HT1080 (cell line): ENCODE measurements at regions not wholly inside any gene's neighbourhood (a gene's known extent, or its start where the extent isn't known, plus 50 kb on each side); places are given as distances from the start of the nearest gene placed in this dataset.
A peak's percentile ranks its signal among the peaks of the same experiment; 100 is the strongest.
"Not testable (repeated sequence)": the region's sequence is repeated elsewhere in the genome, so short reads cannot be mapped to it uniquely, and the experiment has no call there.

Experiments
- DNase-seq: peaks from one replicate; pipeline ENCODE4 v3.0.0-alpha.2; 2015; ENCODE audit warnings: low read depth

DNA sequence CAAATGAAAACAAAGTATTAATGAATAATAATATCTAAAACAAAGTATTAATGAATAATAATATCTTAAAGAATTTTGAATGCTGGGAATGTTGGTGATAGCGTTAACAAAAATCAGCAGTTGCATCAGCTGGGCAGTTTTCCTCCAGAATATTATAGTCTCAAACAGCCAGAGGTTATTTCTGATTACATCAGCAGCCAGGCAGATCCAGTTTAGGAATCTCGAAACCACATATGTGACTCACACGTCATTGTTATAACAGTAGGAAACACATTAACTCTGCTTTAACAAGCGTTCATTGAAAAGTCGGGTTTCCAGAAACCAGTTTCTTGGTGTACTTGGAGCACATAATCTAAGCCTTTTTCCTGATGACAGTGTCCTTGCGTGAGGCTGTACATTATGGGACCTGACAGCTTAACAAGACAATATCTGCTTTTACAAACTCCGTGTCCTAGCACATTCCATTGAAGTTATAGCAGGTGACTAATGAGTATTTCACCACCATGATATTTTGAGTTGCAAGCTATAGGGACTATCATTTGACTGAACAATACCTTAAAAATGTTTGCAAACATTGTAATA, 559.5 kb upstream of the KLF4 start:
- peak; percentile 95 for DNase-seq

DNA sequence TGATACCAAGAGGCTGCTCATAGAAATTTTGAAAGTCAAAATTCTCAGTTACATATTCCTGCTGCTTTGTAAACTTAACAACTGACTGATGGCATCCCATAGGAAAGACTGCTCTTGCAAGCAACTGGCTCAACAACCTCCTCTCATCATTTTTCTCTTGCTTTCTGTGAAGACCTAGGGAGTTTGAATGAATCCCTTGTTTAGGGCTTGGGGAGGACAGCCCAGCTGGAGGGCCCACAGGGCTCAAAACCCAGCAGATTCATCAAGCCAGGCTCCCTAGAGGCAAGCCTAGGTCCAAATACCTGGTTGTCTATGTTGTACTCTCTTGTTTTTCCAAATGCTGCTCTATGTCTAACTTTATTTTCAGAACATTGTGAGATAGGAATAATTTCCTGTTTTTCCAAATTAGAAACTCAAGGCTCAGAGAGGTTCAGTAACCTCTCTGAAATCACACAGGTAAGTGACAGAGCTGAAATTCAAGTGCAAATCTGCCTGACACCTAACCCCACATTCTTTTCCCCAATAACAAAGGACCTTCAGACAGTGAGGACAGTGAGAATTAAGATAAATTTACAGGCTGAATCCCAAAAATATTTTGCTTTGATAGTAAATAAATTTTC, 558.9 kb upstream of the KLF4 start:
- DNase-seq: no peak

DNA sequence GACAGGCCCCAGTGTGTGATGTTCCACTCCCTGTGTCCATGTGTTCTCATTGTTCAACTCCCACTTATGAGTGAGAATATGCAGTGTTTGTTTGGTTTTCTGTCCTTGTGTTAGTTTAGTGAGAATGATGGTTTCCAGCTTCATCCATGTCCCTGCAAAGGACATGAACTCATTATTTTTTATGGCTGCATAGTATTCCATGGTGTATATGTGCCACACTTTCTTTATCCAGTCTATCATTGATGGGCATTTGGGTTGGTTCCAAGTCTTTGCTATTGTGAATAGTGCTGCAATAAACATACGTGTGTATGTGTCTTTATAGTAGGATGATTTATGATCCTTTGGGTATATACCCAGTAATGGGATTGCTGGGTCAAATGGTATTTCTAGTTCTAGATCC, 558.2 kb upstream of the KLF4 start:
- not testable (repeated sequence) for DNase-seq

DNA sequence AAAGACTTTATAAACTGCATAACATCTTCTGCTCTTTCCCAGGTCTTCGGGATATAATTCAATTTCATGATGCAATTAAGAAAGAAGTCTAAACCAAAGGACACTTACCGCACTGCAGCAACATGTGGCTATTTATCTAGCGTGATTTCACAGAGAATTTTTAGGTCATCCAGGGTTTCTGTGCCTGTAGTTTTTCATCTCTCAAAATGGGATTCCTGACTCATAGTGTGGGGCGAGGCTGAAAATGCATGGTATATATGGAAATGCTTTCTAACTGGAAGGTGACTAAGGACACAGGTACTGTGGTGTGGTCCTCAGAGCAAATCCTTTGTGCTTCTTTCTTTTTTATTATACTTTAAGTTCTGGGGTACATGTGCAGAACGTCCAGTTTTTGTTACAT, 557.7 kb upstream of the KLF4 start:
- DNase-seq: no peak

DNA sequence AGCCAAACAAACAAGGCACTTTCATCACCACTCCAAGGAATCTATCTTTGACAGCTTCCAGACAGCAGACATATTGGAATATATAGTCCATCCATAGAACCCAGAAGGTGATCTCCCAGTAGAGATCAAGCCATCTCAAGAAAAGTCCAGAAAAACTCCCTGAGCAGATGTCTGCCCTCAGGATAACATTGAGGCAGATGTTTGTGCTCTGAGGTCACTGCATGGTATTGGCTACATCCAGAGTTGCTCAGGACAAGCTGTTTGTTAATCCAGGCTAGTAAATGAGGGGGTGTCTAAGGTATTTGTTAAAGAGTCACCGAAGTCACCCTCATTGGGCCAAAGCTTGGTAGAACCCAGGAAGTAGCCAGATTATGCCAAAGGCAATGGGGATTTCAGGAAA, 556.3 kb upstream of the KLF4 start:
- no peak for DNase-seq

DNA sequence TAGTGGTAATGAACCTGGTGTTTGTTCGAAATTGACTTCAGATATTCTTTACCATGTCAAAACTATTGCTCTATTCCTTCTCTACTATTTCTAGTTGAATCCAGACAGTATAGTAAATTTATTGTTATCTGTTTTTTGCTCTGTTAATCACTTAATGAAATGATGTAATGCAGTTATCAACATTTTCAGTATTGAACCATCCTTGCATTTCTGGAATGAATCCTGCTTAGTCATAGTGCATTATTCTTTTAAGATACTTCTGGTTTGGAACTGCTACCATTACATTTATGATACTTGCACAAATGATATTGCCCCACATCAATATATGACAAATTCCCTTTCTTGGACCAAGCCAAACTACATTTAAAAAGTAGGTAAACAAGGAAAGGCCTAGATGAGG, 554.0 kb upstream of the KLF4 start:
- DNase-seq: no peak

DNA sequence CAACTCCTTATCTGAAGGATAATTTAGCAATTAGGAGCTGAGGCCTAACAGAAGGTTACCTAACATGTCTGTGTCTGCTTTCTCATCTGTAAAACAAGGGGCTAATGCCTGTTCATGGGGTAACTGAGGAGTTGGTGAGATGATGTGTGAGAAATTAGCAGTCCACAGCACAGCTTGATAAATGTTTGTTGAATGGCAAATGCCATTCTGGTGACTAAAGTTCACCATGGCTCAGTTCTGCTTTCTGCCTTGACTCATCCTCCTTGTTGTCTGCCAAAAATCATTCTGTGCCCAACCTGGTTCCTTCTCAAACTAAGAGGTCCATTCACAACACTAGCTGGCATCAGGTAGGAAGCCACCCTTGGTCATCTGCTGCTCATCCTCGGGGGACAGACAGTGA, 552.0 kb upstream of the KLF4 start:
- DNase-seq: peak; percentile 83

DNA sequence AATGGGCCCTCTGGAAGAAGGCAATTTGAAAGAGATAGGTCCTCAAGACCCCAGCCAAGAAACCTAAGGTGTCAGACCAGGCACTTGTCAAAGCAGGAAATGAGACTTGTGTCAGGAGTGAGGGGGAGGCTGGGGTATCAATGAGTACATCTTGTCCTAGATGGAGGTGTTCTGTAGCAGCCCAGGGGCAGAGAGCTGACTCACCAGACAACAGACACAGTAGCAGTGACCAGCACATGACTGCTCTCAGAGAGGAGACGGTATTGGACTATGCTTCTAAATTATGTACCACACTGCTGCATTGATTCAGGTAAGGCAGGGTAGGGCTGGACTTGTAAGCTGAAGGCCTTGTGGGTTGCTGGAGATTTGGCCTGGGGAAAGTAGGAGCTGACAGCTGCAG, 551.2 kb upstream of the KLF4 start:
- peak; percentile 80 for DNase-seq

DNA sequence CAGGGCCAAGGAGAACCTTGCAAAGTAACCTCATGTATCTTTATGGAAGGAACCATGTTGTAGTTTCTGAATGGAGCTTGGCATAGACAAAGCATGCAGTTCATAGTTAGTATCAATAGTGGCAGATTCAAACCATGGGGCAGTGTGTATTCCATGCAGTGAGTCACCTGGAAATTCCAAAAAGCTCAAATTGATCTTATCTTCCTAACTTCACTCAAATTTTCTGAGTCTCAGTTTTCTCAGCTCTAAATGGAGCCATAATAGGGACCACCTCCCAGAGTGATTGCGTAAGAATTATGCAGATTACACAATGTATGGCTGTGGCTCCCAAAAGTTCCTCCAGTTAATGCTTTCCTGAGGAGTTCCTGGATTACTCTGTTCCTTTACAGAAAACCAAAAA, 549.9 kb upstream of the KLF4 start:
- DNase-seq: no peak

DNA sequence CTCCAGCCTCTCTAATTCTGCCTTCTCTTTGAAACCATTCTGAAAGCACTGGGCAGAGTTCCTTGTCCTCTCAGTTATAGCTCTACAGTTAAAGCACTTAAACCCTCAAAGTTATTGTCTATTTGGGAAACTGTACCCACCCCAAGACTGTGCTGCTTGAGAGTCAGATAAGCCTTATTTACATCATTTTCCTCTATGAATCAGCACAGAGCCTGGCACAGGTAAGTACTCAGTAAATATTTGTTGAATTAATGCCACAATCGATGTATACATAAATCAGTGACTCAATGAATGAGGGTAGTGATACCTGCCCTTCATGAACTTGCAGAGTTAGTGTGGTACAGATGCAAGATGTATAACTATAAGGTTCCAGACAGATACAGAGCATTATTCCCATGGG, 549.4 kb upstream of the KLF4 start:
- no peak for DNase-seq

DNA sequence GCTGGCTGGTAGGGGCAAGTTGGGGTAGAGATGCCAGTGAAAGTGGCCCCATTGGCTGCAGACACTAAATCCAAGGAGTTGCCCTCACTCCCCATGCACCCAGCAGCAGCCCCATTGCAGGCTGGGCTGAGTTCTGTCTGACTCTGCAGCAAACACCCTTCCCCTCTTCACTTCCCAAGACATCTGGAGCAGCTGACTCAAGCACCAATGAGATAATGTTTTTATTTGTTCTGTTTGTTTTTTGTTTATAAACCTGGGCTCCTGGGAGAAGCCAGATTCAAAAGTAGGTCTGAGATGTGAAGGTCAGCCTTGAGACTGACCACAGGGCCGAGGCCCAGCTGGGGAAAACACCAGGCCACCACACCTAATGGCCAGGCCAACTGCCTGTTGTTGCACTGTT, 545.9 kb upstream of the KLF4 start:
- DNase-seq: no peak

DNA sequence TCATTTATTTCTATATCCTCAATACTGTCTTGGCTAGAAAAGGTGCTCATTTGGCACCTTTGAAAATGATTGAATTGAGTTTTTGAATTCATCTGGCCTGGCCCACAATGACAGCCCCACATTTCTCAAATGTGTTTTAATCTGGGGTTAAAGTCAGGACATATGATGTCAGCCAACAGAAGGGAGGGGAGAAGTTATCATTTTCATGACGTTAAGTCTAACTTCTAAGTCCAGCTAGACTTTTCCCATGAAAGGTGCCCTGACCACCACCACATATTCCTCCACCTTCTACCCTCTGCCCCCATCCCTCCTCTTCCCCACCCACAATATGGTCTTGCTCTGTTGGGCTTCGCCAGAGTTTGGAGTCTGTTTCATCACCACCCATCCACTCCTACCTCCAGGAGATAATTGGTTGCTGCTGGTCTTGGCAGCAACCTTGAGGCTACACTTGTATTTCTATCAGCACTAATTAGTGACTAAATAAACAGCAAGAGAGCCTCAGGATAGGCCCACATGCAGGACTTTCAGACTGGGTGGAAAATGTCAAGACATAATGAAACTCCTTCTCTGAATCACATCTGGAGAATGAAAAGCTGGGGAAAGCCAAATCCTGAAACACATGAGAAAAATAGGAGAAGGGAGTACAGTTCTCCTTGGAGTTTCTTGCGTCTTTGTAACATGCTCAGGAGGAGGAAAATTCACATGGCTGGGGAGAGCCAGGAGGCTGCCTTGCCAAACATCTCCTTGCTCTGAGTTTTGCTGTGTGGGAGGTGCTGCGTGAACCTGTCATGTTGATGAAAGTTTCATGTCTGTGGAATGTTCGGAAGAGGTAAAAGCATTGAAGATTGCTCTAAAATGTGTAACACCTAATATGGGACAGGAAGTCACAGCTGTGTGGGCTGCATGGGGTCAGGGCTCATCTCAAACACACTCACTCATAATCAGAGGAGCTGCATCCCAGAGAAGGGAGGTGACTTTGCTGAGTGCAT, 544.7 kb upstream of the KLF4 start:
- no peak for DNase-seq

DNA sequence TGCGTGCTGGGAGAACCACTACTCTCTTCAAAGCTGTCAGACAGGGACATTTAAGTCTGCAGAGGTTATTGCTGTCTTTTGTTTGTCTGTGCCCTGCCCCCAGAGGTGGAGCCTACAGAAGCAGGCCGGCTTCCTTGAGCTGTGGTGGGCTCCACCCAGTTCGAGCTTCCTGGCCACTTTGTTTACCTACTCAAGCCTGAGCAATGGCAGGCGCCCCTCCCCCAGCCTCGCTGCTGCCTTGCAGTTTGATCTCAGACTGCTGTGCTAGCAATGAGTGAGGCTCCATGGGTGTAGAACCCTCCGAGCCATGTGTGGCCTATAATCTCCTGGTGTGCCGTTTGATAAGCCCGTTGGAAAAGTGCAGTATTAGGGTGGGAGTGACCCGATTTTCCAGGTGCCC, 542.5 kb upstream of the KLF4 start:
- not testable (repeated sequence) for DNase-seq

DNA sequence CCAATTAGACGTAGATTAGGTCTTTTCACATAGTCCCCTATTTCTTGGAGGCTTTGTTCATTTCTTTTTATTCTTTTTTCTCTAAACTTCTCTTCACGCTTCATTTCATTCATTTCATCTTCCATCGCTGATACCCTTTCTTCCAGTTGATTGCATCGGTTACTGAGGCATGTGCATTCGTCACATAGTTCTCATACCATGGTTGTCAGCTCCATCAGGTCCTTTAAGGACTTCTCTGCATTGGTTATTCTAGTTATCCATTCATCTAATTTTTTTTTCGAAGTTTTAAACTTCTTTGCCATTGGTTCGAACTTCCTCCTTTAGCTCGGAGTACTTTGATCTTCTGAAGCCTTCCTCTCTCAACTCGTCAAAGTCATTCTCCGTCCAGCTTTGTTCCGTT, 541.7 kb upstream of the KLF4 start:
- not testable (repeated sequence) for DNase-seq

DNA sequence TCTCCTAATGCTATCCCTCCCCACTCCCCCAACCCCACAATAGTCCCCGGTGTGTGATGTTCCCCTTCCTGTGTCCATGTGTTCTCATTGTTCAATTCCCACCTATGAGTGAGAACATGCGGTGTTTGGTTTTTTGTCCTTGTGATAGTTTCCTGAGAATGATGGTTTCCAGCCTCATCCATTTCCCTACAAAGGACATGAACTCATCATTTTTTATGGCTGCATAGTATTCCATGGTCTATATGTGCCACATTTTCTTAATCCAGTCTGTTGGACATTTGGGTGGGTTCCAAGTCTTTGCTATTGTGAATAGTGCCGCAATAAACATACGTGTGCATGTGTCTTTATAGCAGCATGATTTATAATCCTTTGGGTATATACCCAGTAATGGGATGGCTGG, 537.1 kb upstream of the KLF4 start:
- not testable (repeated sequence) for DNase-seq

DNA sequence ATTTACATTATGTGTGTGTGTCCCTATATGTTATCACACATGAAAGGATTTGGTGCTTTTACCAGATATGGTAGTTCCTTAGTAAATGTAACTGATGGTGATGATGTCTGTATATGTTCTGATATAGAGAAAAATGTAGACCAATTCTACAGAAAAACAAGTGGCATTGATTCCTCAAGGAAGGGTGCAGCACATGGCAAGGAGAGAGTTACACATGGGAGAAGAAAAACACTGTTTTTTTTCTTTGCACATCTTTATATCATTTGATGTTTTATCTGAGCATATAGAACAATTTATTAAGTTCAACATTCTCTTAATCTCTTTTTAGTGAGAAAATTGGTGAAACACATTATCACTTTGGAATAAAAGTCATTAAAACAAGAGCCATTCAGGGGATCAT, 535.0 kb upstream of the KLF4 start:
- no peak for DNase-seq

DNA sequence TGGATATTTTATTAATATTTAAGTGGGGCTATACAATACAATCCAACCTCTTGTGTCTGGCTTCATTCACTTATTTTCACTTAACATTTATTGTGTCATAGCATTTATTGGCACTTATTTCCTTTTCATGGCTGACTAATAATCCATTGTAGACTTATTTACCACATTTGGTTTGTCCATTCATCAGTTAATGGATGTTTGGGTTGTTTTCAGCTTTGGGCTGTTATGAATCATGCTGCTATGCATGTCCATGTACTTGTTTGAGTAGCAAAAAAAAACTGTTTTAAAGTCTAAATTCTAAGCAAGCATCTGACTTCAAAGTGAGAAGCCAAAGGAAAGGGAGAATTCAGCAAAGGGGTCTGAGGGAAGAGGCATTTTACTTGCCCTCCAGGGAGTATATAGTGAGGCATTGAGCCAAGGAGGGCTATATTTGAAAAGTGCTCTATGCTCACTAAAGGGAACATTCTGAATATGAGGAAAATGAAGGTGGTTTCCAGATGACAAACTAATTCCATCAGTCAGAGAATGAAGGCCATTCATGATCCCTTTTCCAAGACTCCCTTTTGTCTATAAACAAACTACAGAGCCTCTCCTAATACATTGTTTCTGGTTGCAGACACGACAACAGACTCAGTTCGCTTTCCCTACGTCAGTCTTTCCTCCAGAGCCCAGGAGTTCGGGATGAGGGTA, 532.8 kb upstream of the KLF4 start:
- DNase-seq: no peak

DNA sequence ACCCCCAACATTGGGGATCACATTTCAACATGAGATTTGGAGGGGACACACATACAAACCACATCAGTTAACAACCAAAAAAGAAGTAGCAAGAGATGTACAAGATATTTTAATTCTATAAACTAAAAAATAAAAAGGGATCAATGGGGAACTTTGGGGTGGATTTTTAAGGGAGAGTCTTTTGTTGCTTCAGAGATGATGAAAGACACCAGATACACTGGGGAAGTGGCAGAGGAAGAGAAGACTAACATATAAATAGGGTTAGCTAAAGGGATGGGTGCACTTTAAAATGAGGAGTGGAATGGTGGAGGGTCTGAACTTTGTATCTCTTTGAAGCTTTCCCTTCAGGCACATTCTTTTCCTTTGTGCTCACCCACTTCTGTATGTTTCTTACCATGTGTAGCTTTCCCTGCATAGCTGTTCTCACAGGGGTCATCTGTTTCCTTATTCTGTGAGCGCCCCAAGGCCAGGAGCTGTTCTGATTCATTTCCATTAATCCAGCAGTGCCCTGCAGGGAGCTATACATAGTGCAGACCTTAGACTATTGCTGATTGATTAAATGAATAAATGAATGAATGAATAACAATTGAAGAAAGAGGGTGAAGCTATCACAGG, 531.6 kb upstream of the KLF4 start:
- no peak for DNase-seq

DNA sequence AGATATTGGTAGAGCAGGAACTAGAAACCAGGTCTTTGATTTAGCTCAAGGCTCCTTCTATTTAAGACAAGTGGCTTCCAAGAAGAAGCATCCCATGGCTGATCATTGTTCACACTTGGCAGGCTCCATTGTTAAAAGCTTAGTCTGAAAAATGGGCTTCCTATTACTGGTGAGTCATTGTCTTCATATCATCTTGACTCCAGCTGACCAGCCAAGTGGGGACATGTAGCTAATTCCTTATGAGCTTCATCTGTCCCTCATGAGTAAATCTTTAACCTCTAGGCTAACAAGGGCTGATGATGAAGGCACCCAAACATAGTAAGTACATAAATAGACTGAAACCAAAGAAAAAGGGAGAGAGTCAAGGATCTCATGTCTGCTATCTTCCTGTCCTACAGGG, 530.3 kb upstream of the KLF4 start:
- no peak for DNase-seq

DNA sequence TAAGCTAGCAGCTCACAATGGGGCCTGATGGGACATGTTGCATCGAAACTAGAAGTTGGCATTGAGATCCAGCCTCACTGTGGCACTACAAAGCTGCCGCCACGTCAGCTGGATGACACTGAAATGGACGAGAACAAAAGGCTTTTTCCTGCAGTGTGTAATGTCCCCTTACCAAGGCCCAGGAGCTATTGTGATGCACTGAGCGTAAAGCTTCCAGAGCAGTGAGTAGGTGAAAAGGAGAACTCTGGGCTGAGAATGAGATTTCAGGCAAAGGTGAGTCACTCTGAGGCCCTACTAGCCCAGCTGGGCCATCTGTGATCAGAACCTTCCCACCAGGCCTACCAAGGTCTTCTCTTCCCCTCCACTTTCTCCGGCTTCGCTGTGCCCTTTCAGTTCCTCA, 528.1 kb upstream of the KLF4 start:
- DNase-seq: no peak

DNA sequence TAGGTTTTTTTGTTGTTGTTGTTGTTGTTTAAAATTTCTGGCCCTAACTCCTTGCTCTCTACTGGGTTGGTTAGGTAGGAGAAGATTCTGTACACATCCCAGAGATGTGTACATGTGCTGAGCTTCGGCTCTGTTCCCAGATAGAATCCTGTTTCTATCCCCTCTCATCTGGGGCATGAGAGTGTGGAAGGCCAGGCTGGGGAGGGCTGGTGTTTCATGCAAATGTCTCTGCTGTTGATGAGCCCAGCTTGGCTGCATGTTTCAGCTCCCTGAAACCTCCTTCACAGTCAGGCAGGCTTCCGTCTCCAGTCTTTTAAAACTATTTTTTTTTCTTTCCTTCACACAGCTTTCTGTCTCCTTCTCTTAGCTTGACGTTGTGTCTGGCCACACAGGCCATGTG, 526.9 kb upstream of the KLF4 start:
- no peak for DNase-seq

DNA sequence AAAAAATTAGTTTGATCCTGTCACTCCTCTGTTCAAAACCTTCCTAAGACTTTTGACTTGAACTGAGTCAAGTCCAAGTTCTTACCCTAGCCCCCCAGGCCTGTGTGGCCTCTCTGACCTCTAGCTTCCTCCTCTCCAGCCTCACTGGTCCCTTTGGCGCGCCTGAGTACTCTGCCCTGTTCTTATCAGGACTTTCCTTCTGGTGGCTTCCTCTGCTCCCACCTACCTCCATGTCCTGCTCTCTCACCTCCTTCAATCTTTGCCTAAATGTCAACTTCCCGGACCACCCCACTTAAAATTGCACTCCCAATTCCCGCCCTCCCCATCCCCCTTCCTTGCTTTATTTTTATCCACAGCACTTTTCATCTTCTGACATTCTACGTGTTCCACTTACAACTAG, 526.1 kb upstream of the KLF4 start:
- DNase-seq: no peak
